Progenitor cell of endocrine pancreas (in vitro differentiated cells): ENCODE measurements at regions not wholly inside any gene's neighbourhood (a gene's known extent, or its start where the extent isn't known, plus 50 kb on each side); places are given as distances from the start of the nearest gene placed in this dataset.
A peak's percentile ranks its signal among the peaks of the same experiment; 100 is the strongest.

Source experiments
- DNase-seq: peaks from one replicate; pipeline ENCODE4 v3.0.0; 2021; ENCODE audit warnings: low spot score; ENCODE audit not compliant: unreplicated experiment
- H3K27ac Mint-ChIP-seq: 2 replicates; pipeline ENCODE4 v1.8.0; 2021; ENCODE audit warnings: mild to moderate bottlenecking, moderate library complexity, mixed read lengths
- H3K27me3 Mint-ChIP-seq: 2 replicates; pipeline ENCODE4 v1.8.0; 2021; ENCODE audit warnings: mixed read lengths
- H3K36me3 Mint-ChIP-seq: 2 replicates; pipeline ENCODE4 v1.8.0; 2022; ENCODE audit warnings: mixed read lengths; ENCODE audit not compliant: insufficient read depth
- H3K4me1 Mint-ChIP-seq: 2 replicates; pipeline ENCODE4 v1.8.0; 2021; ENCODE audit warnings: low read depth, mixed read lengths
- H3K4me3 Mint-ChIP-seq: 2 replicates; pipeline ENCODE4 v1.8.0; 2021; ENCODE audit warnings: low read depth, mild to moderate bottlenecking, moderate library complexity, mixed read lengths
- H3K9me3 Mint-ChIP-seq: 2 replicates; pipeline ENCODE4 v1.8.0; 2021; ENCODE audit warnings: low read depth, mixed read lengths
- TF ChIP-seq, protein P1 (sequence below): fragments of 200-600 bp; sonication (generic); IDR thresholded peaks from one replicate; pipeline ENCODE4 v1.5.0; 2021; ENCODE audit warnings: antibody characterized with exemption, mild to moderate bottlenecking; ENCODE audit not compliant: unreplicated experiment

- Mint-ChIP-seq H3K4me3 (no peak overlapping the region), H3K36me3 (no peaks in the 10 kb centered on the region), H3K27me3 (no peaks in the 10 kb centered on the region), H3K9me3 (peaks cover 2% of the 10 kb centered on the region), H3K4me1 (peaks cover 6% of the 10 kb centered on the region), H3K27ac (no peak overlapping the region)
- TF ChIP-seq, protein P1, sequence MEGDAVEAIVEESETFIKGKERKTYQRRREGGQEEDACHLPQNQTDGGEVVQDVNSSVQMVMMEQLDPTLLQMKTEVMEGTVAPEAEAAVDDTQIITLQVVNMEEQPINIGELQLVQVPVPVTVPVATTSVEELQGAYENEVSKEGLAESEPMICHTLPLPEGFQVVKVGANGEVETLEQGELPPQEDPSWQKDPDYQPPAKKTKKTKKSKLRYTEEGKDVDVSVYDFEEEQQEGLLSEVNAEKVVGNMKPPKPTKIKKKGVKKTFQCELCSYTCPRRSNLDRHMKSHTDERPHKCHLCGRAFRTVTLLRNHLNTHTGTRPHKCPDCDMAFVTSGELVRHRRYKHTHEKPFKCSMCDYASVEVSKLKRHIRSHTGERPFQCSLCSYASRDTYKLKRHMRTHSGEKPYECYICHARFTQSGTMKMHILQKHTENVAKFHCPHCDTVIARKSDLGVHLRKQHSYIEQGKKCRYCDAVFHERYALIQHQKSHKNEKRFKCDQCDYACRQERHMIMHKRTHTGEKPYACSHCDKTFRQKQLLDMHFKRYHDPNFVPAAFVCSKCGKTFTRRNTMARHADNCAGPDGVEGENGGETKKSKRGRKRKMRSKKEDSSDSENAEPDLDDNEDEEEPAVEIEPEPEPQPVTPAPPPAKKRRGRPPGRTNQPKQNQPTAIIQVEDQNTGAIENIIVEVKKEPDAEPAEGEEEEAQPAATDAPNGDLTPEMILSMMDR, result no peak
- no peak for DNase-seq
These were observed 149.5 kb upstream of the BACE2 start for GRCh38 chr21:41018431-41018830.

GRCh38 chr21:41023936-41024335 is 144.0 kb upstream of the BACE2 start:
- TF ChIP-seq, protein P1, result no peak
- DNase-seq, result no peak
- Mint-ChIP-seq H3K4me3 (no peak overlapping the region), H3K36me3 (peaks cover 5% of the 10 kb centered on the region), H3K4me1 (peaks cover 20% of the 10 kb centered on the region), H3K27ac (no peak overlapping the region), H3K27me3 (no peaks in the 10 kb centered on the region), H3K9me3 (peaks cover 20% of the 10 kb centered on the region)

GRCh38 chr21:41024341-41024740 is 143.6 kb upstream of the BACE2 start:
- Mint-ChIP-seq H3K4me1 (peaks cover 24% of the 10 kb centered on the region), H3K27me3 (no peaks in the 10 kb centered on the region), H3K36me3 (peaks cover 6% of the 10 kb centered on the region), H3K9me3 (peaks cover 20% of the 10 kb centered on the region), H3K4me3 (no peak overlapping the region), H3K27ac (peak overlapping the region; percentile 50)
- TF ChIP-seq, protein P1, result no peak
- no peak for DNase-seq

DNA sequence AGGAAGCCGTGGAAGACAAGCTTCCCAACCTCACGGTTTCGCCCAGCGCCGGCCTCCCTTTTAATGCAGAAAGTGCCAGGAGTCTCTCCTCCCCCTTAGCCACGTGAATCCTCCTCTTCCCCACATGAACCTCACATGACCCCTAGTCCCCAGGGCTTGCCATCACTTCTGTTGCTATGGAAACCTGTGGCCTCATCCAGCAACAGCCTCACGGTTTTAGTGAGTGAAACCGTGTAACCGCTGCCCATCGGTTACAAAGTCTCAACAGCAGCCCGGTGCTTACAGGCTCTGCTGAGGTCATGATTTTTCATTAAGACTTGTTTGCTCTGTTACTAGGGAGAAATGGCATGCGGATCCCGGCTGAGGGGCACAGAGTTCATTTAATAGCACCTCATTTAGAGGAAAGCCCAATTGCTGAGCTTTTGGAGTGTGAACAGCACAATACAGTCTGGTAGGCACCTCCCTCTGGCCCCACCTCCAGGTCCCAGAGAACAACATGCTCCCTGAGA is 143.2 kb upstream of the BACE2 start:
- peak overlapping the region; percentile 45 for H3K4me3 Mint-ChIP-seq
- no peaks in the 10 kb centered on the region for H3K27me3 Mint-ChIP-seq
- peaks cover 6% of the 10 kb centered on the region for H3K36me3 Mint-ChIP-seq
- peak overlapping the region; percentile 95 for H3K27ac Mint-ChIP-seq
- H3K9me3 Mint-ChIP-seq, result peaks cover 20% of the 10 kb centered on the region
- peaks cover 29% of the 10 kb centered on the region for H3K4me1 Mint-ChIP-seq
- DNase-seq, result peak; percentile 28
- TF ChIP-seq, protein P1, result no peak

- H3K36me3 Mint-ChIP-seq, result peaks cover 6% of the 10 kb centered on the region
- DNase-seq, result no peak
- H3K9me3 Mint-ChIP-seq, result peaks cover 27% of the 10 kb centered on the region
- peaks cover 26% of the 10 kb centered on the region for H3K4me1 Mint-ChIP-seq
- H3K27me3 Mint-ChIP-seq, result no peaks in the 10 kb centered on the region
- peak overlapping the region; percentile 7 for H3K27ac Mint-ChIP-seq
- TF ChIP-seq, protein P1, result no peak
- H3K4me3 Mint-ChIP-seq, result peak overlapping the region; percentile 2
These were observed 138.4 kb upstream of the BACE2 start for GRCh38 chr21:41029571-41029970.
